WTC11 (cell line): ENCODE measurements at regions not wholly inside any gene's neighbourhood (a gene's known extent, or its start where the extent isn't known, plus 50 kb on each side); places are given as distances from the start of the nearest gene placed in this dataset.

ENCODE experiments used
- ATAC-seq: fragments of 200-7000 bp; cut with Tn5 transposase; 2 replicates; pipeline ENCODE4 v1.10.0; 2021; ENCODE audit warnings: mild to moderate bottlenecking, moderate library complexity
- CTCF ChIA-PET: fragments of 300-600 bp; sonication (Branson Sonifier 250); formaldehyde crosslinking; loops from one replicate; lab custom pipeline; 2021; ENCODE audit warnings: antibody characterized with exemption; lab: Charles Lee
- POLR2A ChIA-PET: fragments of 350-600 bp; sonication (Branson Sonifier 250); formaldehyde crosslinking; loops from one replicate; lab custom pipeline; 2021; ENCODE audit warnings: antibody characterized with exemption; lab: Charles Lee
- DNase-seq: peaks from one replicate; pipeline ENCODE4 v3.0.0; 2021; ENCODE audit warnings: low spot score
- H3K27ac Mint-ChIP-seq: 2 replicates; pipeline ENCODE4 v1.8.0; 2021; ENCODE audit warnings: mixed read lengths
- H3K27me3 Mint-ChIP-seq: 2 replicates; pipeline ENCODE4 v1.8.0; 2021; ENCODE audit warnings: low read depth, mild to moderate bottlenecking, moderate library complexity, mixed read lengths
- H3K36me3 Mint-ChIP-seq: 2 replicates; pipeline ENCODE4 v1.8.0; 2021; ENCODE audit warnings: mixed read lengths
- H3K4me1 Mint-ChIP-seq: 2 replicates; pipeline ENCODE4 v1.8.0; 2022; ENCODE audit warnings: mixed read lengths
- H3K4me3 Mint-ChIP-seq: 2 replicates; pipeline ENCODE4 v1.8.0; 2021; ENCODE audit warnings: mild to moderate bottlenecking, moderate library complexity, mixed read lengths
- H3K9me3 Mint-ChIP-seq: 2 replicates; pipeline ENCODE4 v1.8.0; 2021; ENCODE audit warnings: mixed read lengths
- CBFB ChIP-seq: sonication (generic); formaldehyde crosslinking; IDR thresholded peaks from 2 replicates; pipeline ENCODE4 v1.8.1; 2022; ENCODE audit warnings: mild to moderate bottlenecking, low read depth, missing genetic modification reagents
- ELF4 ChIP-seq: sonication (generic); formaldehyde crosslinking; IDR thresholded peaks from 2 replicates; pipeline ENCODE4 v1.8.1; 2022; ENCODE audit warnings: low read depth, mild to moderate bottlenecking, moderate library complexity, missing genetic modification reagents
- FOXJ3 ChIP-seq: sonication (generic); formaldehyde crosslinking; IDR thresholded peaks from 2 replicates; pipeline ENCODE4 v1.9.0; 2021; ENCODE audit warnings: missing genetic modification reagents, mild to moderate bottlenecking, borderline replicate concordance
- FOXK1 ChIP-seq: sonication (generic); formaldehyde crosslinking; IDR thresholded peaks from 2 replicates; pipeline ENCODE4 v1.8.0; 2022; ENCODE audit warnings: mild to moderate bottlenecking, moderate library complexity, missing genetic modification reagents
- HMGA2 ChIP-seq: fragments of 250-450 bp; sonication (Bioruptor Pico); IDR thresholded peaks from 2 replicates; pipeline ENCODE4 v1.4.0; 2021; ENCODE audit warnings: mild to moderate bottlenecking, moderate library complexity
- IRF2 ChIP-seq: sonication (generic); formaldehyde crosslinking; IDR thresholded peaks from 2 replicates; pipeline ENCODE4 v1.8.0; 2022; ENCODE audit warnings: low read depth, missing genetic modification reagents, borderline replicate concordance
- MYBL2 ChIP-seq: sonication (generic); formaldehyde crosslinking; IDR thresholded peaks from 2 replicates; pipeline ENCODE4 v1.8.1; 2023; ENCODE audit warnings: mild to moderate bottlenecking, moderate library complexity, missing genetic modification reagents
- NR1H2 ChIP-seq: sonication (generic); formaldehyde crosslinking; IDR thresholded peaks from 2 replicates; pipeline ENCODE4 v1.9.0; 2021; ENCODE audit warnings: mild to moderate bottlenecking, moderate library complexity, missing genetic modification reagents
- SMAD4 ChIP-seq: sonication (generic); formaldehyde crosslinking; IDR thresholded peaks from 2 replicates; pipeline ENCODE4 v1.8.0; 2022; ENCODE audit warnings: mild to moderate bottlenecking, missing genetic modification reagents
- TEAD4 ChIP-seq: sonication (generic); formaldehyde crosslinking; IDR thresholded peaks from 2 replicates; pipeline ENCODE4 v1.8.0; 2022; ENCODE audit warnings: mild to moderate bottlenecking, missing genetic modification reagents
- TP53 ChIP-seq: sonication (generic); formaldehyde crosslinking; IDR thresholded peaks from 2 replicates; pipeline ENCODE4 v1.8.1; 2023; ENCODE audit warnings: mild to moderate bottlenecking, missing genetic modification reagents
- ZNF138 ChIP-seq: sonication (generic); formaldehyde crosslinking; conservative IDR thresholded peaks from 2 replicates; pipeline ENCODE4 v1.8.1; 2022; ENCODE audit warnings: mild to moderate bottlenecking, moderate library complexity, missing genetic modification reagents
- ZNF416 ChIP-seq: fragments of 250-450 bp; sonication (Bioruptor Pico); IDR thresholded peaks from 2 replicates; pipeline ENCODE4 v1.9.0; 2021; ENCODE audit warnings: mild to moderate bottlenecking, inconsistent platforms
- ZNF671 ChIP-seq: fragments of 250-450 bp; sonication (Bioruptor Pico); IDR thresholded peaks from 2 replicates; pipeline ENCODE4 v1.8.0; 2021; ENCODE audit warnings: mild to moderate bottlenecking
- TF ChIP-seq, protein P1 (sequence below): sonication (generic); formaldehyde crosslinking; IDR thresholded peaks from 2 replicates; pipeline ENCODE4 v1.8.1; 2023; ENCODE audit warnings: mild to moderate bottlenecking, moderate library complexity, missing genetic modification reagents
- TF ChIP-seq, protein P2 (sequence below): sonication (generic); formaldehyde crosslinking; IDR thresholded peaks from 2 replicates; pipeline ENCODE4 v1.8.0; 2022; ENCODE audit warnings: mild to moderate bottlenecking, missing genetic modification reagents
- TF ChIP-seq, protein P3 (sequence below): sonication (generic); formaldehyde crosslinking; IDR thresholded peaks from 2 replicates; pipeline ENCODE4 v1.8.1; 2023; ENCODE audit warnings: mild to moderate bottlenecking, missing genetic modification reagents, borderline replicate concordance
- TF ChIP-seq, protein P4 (sequence below): fragments of 250-450 bp; sonication (Bioruptor Pico); IDR thresholded peaks from 2 replicates; pipeline ENCODE4 v1.9.0; 2021; ENCODE audit warnings: mild to moderate bottlenecking
- TF ChIP-seq, protein P5 (sequence below): sonication (generic); formaldehyde crosslinking; IDR thresholded peaks from 2 replicates; pipeline ENCODE4 v1.8.1; 2023; ENCODE audit warnings: mild to moderate bottlenecking, missing genetic modification reagents, moderate library complexity
- TF ChIP-seq, protein P6 (sequence below): sonication (generic); formaldehyde crosslinking; IDR thresholded peaks from 2 replicates; pipeline ENCODE4 v1.8.1; 2023; ENCODE audit warnings: mild to moderate bottlenecking, missing genetic modification reagents
- TF ChIP-seq, protein P7 (sequence below): sonication (generic); formaldehyde crosslinking; IDR thresholded peaks from 2 replicates; pipeline ENCODE4 v1.8.0; 2023; ENCODE audit warnings: mild to moderate bottlenecking, missing genetic modification reagents

DNA sequence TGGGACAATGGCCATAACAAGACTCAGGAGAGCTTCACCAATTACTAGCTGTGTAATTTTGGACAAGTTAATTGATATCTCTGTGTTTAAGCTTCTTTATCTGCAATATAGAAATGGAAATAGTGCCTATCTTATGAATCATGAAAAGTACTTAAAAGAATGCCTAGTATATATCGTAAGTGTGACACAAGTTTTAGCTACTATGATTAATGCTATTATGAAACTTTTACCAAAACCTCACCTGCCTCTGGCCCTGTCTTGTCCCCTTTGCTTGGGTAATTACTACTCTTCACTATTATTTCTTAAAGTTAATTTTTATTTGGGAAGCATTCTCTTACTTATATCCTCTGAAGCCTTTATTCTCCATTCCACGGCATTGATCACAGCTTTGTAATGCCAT, 75.0 kb upstream of the NETO1 start:
- Mint-ChIP-seq H3K36me3 (no peaks in the 10 kb centered on the region), H3K4me3 (no peak overlapping the region), H3K27me3 (no peaks in the 10 kb centered on the region), H3K27ac (no peak overlapping the region)
- no peak for ATAC-seq
- no peak for DNase-seq
- TF ChIP-seq CBFB (CRISPR knock-in tag) = no peak
- no peak for TF ChIP-seq ZNF416 (CRISPR knock-in tag)
- no peak for TF ChIP-seq TP53 (CRISPR knock-in tag)
- no peak for TF ChIP-seq IRF2 (CRISPR knock-in tag)
- TF ChIP-seq, protein P1, sequence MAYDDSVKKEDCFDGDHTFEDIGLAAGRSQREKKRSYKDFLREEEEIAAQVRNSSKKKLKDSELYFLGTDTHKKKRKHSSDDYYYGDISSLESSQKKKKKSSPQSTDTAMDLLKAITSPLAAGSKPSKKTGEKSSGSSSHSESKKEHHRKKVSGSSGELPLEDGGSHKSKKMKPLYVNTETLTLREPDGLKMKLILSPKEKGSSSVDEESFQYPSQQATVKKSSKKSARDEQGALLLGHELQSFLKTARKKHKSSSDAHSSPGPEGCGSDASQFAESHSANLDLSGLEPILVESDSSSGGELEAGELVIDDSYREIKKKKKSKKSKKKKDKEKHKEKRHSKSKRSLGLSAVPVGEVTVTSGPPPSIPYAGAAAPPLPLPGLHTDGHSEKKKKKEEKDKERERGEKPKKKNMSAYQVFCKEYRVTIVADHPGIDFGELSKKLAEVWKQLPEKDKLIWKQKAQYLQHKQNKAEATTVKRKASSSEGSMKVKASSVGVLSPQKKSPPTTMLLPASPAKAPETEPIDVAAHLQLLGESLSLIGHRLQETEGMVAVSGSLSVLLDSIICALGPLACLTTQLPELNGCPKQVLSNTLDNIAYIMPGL (CRISPR knock-in tag) = no peak
- no peak for TF ChIP-seq ZNF138 (CRISPR knock-in tag)
- TF ChIP-seq, protein P2, sequence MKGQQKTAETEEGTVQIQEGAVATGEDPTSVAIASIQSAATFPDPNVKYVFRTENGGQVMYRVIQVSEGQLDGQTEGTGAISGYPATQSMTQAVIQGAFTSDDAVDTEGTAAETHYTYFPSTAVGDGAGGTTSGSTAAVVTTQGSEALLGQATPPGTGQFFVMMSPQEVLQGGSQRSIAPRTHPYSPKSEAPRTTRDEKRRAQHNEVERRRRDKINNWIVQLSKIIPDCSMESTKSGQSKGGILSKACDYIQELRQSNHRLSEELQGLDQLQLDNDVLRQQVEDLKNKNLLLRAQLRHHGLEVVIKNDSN = no peak
- TF ChIP-seq, protein P3, sequence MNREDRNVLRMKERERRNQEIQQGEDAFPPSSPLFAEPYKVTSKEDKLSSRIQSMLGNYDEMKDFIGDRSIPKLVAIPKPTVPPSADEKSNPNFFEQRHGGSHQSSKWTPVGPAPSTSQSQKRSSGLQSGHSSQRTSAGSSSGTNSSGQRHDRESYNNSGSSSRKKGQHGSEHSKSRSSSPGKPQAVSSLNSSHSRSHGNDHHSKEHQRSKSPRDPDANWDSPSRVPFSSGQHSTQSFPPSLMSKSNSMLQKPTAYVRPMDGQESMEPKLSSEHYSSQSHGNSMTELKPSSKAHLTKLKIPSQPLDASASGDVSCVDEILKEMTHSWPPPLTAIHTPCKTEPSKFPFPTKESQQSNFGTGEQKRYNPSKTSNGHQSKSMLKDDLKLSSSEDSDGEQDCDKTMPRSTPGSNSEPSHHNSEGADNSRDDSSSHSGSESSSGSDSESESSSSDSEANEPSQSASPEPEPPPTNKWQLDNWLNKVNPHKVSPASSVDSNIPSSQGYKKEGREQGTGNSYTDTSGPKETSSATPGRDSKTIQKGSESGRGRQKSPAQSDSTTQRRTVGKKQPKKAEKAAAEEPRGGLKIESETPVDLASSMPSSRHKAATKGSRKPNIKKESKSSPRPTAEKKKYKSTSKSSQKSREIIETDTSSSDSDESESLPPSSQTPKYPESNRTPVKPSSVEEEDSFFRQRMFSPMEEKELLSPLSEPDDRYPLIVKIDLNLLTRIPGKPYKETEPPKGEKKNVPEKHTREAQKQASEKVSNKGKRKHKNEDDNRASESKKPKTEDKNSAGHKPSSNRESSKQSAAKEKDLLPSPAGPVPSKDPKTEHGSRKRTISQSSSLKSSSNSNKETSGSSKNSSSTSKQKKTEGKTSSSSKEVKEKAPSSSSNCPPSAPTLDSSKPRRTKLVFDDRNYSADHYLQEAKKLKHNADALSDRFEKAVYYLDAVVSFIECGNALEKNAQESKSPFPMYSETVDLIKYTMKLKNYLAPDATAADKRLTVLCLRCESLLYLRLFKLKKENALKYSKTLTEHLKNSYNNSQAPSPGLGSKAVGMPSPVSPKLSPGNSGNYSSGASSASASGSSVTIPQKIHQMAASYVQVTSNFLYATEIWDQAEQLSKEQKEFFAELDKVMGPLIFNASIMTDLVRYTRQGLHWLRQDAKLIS = no peak
- no peak for TF ChIP-seq ZNF671
- TF ChIP-seq, protein P4, sequence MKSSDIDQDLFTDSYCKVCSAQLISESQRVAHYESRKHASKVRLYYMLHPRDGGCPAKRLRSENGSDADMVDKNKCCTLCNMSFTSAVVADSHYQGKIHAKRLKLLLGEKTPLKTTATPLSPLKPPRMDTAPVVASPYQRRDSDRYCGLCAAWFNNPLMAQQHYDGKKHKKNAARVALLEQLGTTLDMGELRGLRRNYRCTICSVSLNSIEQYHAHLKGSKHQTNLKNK (CRISPR knock-in tag) = no peak
- no peak for TF ChIP-seq ELF4 (CRISPR knock-in tag)
- TF ChIP-seq, all 79 proteins: peak for 0
- Mint-ChIP-seq H3K4me1 (no peaks in the 10 kb centered on the region), H3K9me3 (no peaks in the 10 kb centered on the region)
- CTCF ChIA-PET = no interaction called here
- POLR2A ChIA-PET = no interaction called here

DNA sequence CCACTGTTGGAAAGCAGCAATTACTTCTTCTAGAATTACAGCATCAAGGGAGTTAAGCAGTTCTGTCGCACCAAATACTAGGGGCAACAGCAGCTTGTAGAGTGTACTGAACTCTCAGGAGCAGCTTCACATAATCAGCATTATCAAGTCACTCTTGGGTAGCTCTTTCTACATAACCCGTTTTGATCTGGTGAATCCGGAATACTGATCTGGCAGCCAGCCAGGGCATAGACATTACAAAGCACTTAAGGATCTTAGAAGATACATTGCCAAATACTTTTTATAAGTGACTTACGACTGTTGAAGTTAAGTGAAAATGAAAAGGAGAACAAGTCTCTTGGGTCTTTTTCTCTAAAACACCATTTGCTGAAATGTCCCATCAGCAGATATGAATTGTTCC, 73.2 kb upstream of the NETO1 start:
- no peak for ATAC-seq

More for the DNA sequence above, 73.2 kb upstream of the NETO1 start:
- Mint-ChIP-seq H3K27ac (no peak overlapping the region), H3K27me3 (no peaks in the 10 kb centered on the region), H3K4me3 (no peak overlapping the region), H3K36me3 (no peaks in the 10 kb centered on the region), H3K9me3 (no peaks in the 10 kb centered on the region), H3K4me1 (no peaks in the 10 kb centered on the region)
- ChIA-PET CTCF (no interaction called here), POLR2A (no interaction called here)
- TF ChIP-seq, protein P5, sequence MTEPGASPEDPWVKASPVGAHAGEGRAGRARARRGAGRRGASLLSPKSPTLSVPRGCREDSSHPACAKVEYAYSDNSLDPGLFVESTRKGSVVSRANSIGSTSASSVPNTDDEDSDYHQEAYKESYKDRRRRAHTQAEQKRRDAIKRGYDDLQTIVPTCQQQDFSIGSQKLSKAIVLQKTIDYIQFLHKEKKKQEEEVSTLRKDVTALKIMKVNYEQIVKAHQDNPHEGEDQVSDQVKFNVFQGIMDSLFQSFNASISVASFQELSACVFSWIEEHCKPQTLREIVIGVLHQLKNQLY (CRISPR knock-in tag) = no peak
- TF ChIP-seq FOXK1 (CRISPR knock-in tag) = no peak
- TF ChIP-seq HMGA2 = no peak
- TF ChIP-seq TEAD4 (CRISPR knock-in tag) = no peak
- no peak for TF ChIP-seq FOXJ3
- TF ChIP-seq, protein P1 (CRISPR knock-in tag) = no peak
- TF ChIP-seq MYBL2 (CRISPR knock-in tag) = no peak
- TF ChIP-seq, protein P6, sequence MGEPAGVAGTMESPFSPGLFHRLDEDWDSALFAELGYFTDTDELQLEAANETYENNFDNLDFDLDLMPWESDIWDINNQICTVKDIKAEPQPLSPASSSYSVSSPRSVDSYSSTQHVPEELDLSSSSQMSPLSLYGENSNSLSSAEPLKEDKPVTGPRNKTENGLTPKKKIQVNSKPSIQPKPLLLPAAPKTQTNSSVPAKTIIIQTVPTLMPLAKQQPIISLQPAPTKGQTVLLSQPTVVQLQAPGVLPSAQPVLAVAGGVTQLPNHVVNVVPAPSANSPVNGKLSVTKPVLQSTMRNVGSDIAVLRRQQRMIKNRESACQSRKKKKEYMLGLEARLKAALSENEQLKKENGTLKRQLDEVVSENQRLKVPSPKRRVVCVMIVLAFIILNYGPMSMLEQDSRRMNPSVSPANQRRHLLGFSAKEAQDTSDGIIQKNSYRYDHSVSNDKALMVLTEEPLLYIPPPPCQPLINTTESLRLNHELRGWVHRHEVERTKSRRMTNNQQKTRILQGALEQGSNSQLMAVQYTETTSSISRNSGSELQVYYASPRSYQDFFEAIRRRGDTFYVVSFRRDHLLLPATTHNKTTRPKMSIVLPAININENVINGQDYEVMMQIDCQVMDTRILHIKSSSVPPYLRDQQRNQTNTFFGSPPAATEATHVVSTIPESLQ (CRISPR knock-in tag) = no peak
- TF ChIP-seq NR1H2 (CRISPR knock-in tag) = no peak
- no peak for TF ChIP-seq SMAD4 (CRISPR knock-in tag)
- TF ChIP-seq, protein P7, sequence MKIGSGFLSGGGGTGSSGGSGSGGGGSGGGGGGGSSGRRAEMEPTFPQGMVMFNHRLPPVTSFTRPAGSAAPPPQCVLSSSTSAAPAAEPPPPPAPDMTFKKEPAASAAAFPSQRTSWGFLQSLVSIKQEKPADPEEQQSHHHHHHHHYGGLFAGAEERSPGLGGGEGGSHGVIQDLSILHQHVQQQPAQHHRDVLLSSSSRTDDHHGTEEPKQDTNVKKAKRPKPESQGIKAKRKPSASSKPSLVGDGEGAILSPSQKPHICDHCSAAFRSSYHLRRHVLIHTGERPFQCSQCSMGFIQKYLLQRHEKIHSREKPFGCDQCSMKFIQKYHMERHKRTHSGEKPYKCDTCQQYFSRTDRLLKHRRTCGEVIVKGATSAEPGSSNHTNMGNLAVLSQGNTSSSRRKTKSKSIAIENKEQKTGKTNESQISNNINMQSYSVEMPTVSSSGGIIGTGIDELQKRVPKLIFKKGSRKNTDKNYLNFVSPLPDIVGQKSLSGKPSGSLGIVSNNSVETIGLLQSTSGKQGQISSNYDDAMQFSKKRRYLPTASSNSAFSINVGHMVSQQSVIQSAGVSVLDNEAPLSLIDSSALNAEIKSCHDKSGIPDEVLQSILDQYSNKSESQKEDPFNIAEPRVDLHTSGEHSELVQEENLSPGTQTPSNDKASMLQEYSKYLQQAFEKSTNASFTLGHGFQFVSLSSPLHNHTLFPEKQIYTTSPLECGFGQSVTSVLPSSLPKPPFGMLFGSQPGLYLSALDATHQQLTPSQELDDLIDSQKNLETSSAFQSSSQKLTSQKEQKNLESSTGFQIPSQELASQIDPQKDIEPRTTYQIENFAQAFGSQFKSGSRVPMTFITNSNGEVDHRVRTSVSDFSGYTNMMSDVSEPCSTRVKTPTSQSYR (CRISPR knock-in tag) = no peak
- DNase-seq = no peak
